Breast epithelium (tissue), 4 donors: ENCODE measurements at regions not wholly inside any gene's neighbourhood (a gene's known extent, or its start where the extent isn't known, plus 50 kb on each side); places are given as distances from the start of the nearest gene placed in this dataset.

Experiments used
- DNase-seq, 2 donors: peaks; one replicate each; pipeline ENCODE4 v3.0.0-alpha.2; 2019; ENCODE audit warnings: low spot score in 2 of 2
- H3K27ac ChIP-seq, 2 donors: fragments of 200-600 bp; sonication (generic) in 1 of 2; one replicate each; pipeline ENCODE4 v1.5.1; 2016 to 2019; ENCODE audit warnings: mild to moderate bottlenecking in 1 of 2
- H3K27me3 ChIP-seq, 2 donors: fragments of 200-600 bp; sonication (generic) in 1 of 2; one replicate each; pipeline versions ENCODE4 v1.5.1 to v1.6.0; 2017 to 2019; ENCODE audit warnings: control low read depth in 1 of 2, mild to moderate bottlenecking in 1 of 2
- H3K36me3 ChIP-seq: fragments of 200-600 bp; one replicate; pipeline ENCODE4 v1.5.1; 2019
- H3K4me1 ChIP-seq, 2 donors: fragments of 200-600 bp; sonication (generic); one replicate each; pipeline ENCODE4 v1.5.1; 2016 to 2019; ENCODE audit warnings: control low read depth in 1 of 2
- H3K4me3 ChIP-seq, 3 donors: fragments of 200-600 bp; sonication (generic); 1 replicate in 2 of 3; 2 replicates in 1 of 3; pipeline ENCODE4 v1.5.1; 2016 to 2019; ENCODE audit warnings: mild to moderate bottlenecking in 3 of 3, moderate library complexity in 2 of 3
- H3K9me3 ChIP-seq, 2 donors: fragments of 200-600 bp; sonication (generic) in 1 of 2; one replicate each; pipeline ENCODE4 v1.5.1; 2016 to 2019; ENCODE audit warnings: control low read depth in 1 of 2
- POLR2A ChIP-seq: fragments of 450-650 bp; IDR thresholded peaks from one replicate; pipeline ENCODE4 v1.6.1; 2016; ENCODE audit warnings: antibody characterized with exemption, mild to moderate bottlenecking, moderate library complexity
- POLR2AphosphoS5 ChIP-seq, 3 donors: sonication (generic); formaldehyde crosslinking; IDR thresholded peaks; one replicate each; pipeline ENCODE4 v1.6.1; 2017; ENCODE audit warnings: antibody characterized with exemption in 3 of 3
- intact Hi-C: fragments of 100-400 bp; cut with DNase I; formaldehyde crosslinking; loops from one replicate; pipeline ENCODE4 v1.15.1; 2023; ENCODE audit warnings: low total_unique reads
- TF ChIP-seq, protein P1 (sequence below), 3 donors: fragments of 450-650 bp; IDR thresholded peaks; one replicate each; pipeline ENCODE4 v1.5.1; 2016 to 2017; ENCODE audit warnings: antibody characterized with exemption in 3 of 3, mild to moderate bottlenecking in 3 of 3, moderate library complexity in 3 of 3

DNA sequence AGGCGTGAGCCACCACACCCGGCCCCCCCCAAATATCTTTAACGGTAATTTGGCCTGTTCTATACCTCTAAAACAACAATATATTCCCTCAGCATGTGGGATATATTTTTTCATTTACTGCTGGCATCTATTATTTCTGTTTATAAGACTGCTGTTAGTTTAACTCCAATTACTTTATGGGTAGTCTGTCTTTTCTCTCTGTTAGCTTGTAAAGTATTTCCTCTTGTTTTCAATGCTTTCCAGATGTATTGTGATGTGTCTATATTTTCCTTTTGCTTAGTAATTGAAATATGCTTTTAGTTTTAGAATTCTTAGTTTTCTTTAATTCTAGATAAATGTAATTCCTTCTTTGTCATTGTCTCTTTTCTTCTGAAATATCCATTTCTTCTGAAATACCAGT lies 445.8 kb downstream of the ANKRD50 start:
- no peak for DNase-seq
- TF ChIP-seq, protein P1, sequence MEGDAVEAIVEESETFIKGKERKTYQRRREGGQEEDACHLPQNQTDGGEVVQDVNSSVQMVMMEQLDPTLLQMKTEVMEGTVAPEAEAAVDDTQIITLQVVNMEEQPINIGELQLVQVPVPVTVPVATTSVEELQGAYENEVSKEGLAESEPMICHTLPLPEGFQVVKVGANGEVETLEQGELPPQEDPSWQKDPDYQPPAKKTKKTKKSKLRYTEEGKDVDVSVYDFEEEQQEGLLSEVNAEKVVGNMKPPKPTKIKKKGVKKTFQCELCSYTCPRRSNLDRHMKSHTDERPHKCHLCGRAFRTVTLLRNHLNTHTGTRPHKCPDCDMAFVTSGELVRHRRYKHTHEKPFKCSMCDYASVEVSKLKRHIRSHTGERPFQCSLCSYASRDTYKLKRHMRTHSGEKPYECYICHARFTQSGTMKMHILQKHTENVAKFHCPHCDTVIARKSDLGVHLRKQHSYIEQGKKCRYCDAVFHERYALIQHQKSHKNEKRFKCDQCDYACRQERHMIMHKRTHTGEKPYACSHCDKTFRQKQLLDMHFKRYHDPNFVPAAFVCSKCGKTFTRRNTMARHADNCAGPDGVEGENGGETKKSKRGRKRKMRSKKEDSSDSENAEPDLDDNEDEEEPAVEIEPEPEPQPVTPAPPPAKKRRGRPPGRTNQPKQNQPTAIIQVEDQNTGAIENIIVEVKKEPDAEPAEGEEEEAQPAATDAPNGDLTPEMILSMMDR (IDR thresholded peaks at IDR 0.05) = no peak
- TF ChIP-seq POLR2AphosphoS5 (IDR thresholded peaks at IDR 0.05) = no peak
- Histone ChIP-seq H3K27ac (no peak overlapping the region), H3K4me3 (no peak overlapping the region), H3K9me3 (peaks cover 0 to 6% of the 10 kb centered on the region in 2 donors), H3K4me1 (no peaks in the 10 kb centered on the region), H3K36me3 (no peaks in the 10 kb centered on the region), H3K27me3 (no peaks in the 10 kb centered on the region)
- intact Hi-C loops = loop anchor here (10.0 kb wide), 1 partner anchor 1162 kb away; no protein-coding TSS in a partner anchor

DNA sequence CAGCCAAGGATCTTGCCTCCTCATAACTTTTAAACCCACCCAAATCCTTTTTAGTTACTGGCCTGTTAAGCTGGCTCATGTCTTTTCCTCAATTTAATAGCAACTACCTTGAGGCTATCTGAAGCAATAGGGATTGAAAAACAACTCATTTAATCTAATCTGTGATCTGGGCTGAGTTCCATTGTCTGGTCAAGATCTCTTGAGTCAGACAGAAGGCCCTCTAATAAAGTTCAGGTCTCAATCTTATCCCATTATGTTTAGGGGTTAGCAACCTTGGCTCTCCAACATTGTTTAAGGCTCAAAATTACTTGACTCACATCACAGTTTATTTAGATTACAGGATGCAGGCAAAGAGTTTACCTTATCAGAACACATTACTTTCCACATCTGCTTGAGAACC lies 436.1 kb downstream of the ANKRD50 start:
- H3K27me3 ChIP-seq = no peaks in the 10 kb centered on the region
- no peak for DNase-seq
- TF ChIP-seq POLR2A (no peak), POLR2AphosphoS5 (IDR thresholded peaks at IDR 0.05) (no peak)
- TF ChIP-seq, protein P1 (IDR thresholded peaks at IDR 0.05) = no peak
- H3K4me1 ChIP-seq = no peaks in the 10 kb centered on the region
- no peaks in the 10 kb centered on the region for H3K36me3 ChIP-seq
- H3K4me3 ChIP-seq = no peak overlapping the region
- H3K27ac ChIP-seq = no peak overlapping the region
- no peaks in the 10 kb centered on the region for H3K9me3 ChIP-seq
- intact Hi-C loops = no loop called here

DNA sequence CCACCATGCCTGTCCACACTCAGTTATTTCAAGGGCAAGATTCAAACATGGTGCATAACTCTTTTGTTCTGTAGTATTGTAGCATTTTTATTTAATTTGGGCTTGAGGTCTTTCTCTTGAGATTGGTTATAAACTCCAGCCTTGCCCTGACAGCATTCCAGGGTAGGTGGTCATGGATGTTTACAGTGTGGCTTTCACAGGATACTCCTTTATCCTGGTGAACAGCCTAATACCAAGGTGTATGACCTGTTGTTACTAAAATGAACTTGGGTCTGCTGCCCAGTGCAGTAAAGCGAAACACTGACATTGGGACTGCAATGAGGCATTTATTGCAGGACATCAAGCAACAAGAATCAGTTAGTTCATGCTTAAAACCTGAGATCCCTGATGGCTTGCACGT lies 434.8 kb downstream of the ANKRD50 start:
- Histone ChIP-seq H3K4me3 (no peak overlapping the region), H3K4me1 (no peaks in the 10 kb centered on the region), H3K36me3 (no peaks in the 10 kb centered on the region), H3K27me3 (no peaks in the 10 kb centered on the region), H3K9me3 (no peaks in the 10 kb centered on the region), H3K27ac (peak overlapping the region in 1 of 2 donors; percentile 29)
- TF ChIP-seq, protein P1 (IDR thresholded peaks at IDR 0.05) = no peak
- no peak for TF ChIP-seq POLR2A
- no peak for TF ChIP-seq POLR2AphosphoS5 (IDR thresholded peaks at IDR 0.05)
- DNase-seq = no peak
- intact Hi-C loops = no loop called here

DNA sequence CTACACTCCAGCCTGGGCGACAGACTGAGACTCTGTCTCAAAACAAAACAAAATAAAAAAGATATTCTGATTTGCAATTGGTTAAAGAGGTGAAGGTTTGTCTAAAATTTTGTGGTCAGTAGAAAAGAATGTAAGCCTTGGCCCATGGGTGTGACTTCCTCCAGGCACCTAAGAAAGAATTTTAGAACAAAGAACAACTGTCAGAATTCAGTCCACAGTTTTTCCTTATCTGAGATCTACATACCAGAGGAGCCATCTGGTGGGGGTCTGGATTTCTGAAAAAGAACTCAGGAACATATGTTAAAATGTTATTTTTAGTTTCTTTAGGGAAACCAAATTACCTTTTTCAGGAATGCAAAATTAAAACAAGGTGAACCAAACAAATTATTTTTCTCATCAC lies 434.1 kb downstream of the ANKRD50 start:
- no peak for DNase-seq
- intact Hi-C loops = no loop called here
- TF ChIP-seq POLR2A (no peak), POLR2AphosphoS5 (IDR thresholded peaks at IDR 0.05) (no peak)
- TF ChIP-seq, protein P1 (IDR thresholded peaks at IDR 0.05) = no peak
- no peaks in the 10 kb centered on the region for H3K4me1 ChIP-seq
- no peaks in the 10 kb centered on the region for H3K9me3 ChIP-seq
- H3K27ac ChIP-seq = peak overlapping the region; percentile 29 to 65
- H3K27me3 ChIP-seq = no peaks in the 10 kb centered on the region
- H3K36me3 ChIP-seq = no peaks in the 10 kb centered on the region
- no peak overlapping the region for H3K4me3 ChIP-seq

DNA sequence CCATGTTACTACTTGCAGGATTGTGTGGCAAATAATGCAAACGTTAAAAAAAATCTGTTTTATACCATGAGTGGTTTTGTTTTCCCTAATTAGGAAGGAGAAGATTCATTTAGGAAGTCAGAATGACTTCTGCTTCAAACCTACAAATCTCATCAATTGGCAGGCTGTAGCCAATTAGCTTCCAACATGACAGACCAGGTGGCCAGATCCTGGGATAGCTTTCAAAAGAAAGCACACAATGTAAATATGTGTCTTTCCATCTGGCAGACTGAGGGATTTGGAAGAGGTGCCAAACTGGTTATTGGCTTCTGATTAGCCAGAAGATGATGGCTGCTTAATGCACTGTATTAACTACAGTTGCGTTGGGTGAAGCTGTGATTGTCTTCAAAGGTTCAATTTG lies 432.8 kb downstream of the ANKRD50 start:
- intact Hi-C loops = no loop called here

More for the DNA sequence above, 432.8 kb downstream of the ANKRD50 start:
- no peak overlapping the region for H3K4me3 ChIP-seq
- H3K27ac ChIP-seq = no peak overlapping the region
- TF ChIP-seq POLR2AphosphoS5 (IDR thresholded peaks at IDR 0.05) = no peak
- TF ChIP-seq, protein P1 (IDR thresholded peaks at IDR 0.05) = no peak
- TF ChIP-seq POLR2A = no peak
- H3K9me3 ChIP-seq = no peaks in the 10 kb centered on the region
- H3K4me1 ChIP-seq = no peaks in the 10 kb centered on the region
- no peak for DNase-seq
- no peaks in the 10 kb centered on the region for H3K27me3 ChIP-seq
- H3K36me3 ChIP-seq = no peaks in the 10 kb centered on the region
